ENCODE measurements at regions not wholly inside any gene's neighbourhood (a gene's known extent, or its start where the extent isn't known, plus 50 kb on each side); places are given as distances from the start of the nearest gene placed in this dataset.

DNA sequence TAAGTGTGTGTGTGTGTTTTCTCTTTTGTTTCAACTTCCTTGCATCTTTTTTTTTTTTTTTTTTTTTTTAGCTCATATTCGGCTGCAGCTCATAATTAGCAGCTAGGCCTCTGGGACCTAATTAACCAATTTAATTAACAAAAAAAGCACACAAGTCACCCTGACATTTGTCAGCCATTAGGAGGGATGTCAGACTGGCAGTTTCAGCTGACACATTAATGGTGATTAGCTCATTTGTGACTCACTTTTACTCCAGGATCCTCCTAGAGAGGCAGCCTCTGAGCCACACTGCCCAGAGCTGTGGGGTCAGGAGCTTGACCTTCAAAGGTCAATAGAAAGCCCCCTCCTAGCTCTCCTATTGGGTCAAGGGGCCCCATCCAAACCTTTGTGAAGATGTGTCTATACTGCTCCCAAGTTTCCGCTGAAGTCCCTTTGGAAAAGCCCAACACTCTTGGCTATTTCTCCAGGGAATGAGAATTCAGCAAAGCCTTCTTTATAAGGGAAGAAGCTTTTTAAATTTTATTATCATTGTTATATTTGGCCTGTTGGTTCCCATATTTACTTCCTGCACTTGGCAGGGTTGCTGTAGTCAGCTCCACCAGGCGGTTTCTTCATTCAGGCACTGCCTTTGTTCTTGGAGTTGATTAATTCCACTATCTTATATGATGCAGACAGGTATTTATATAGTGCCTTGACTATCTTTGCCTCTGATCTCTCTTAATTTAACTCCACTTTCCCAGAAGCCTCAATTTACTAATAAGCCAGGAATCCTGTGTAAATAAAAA lies 109.5 kb upstream of the HABP2 start:
- no peak for TF ChIP-seq POLR2AphosphoS5 (IDR thresholded peaks at IDR 0.05; ENCODE audit: low read depth, low read length)
- no peak for TF ChIP-seq POLR2A (IDR thresholded peaks at IDR 0.05; ENCODE audit: low read depth, low read length)
- no peak for TF ChIP-seq TAF1 (IDR thresholded peaks at IDR 0.05; ENCODE audit: borderline replicate concordance, low read depth, low read length)

Data from GM12892 (cell line).